Endothelial cell (in vitro differentiated cells): ENCODE measurements at regions not wholly inside any gene's neighbourhood (a gene's known extent, or its start where the extent isn't known, plus 50 kb on each side); places are given as distances from the start of the nearest gene placed in this dataset.

ENCODE experiments used
- DNase-seq: peaks from one replicate; pipeline ENCODE4 v3.0.0; 2021; ENCODE audit warnings: low spot score
- H3K27ac Mint-ChIP-seq: one replicate; pipeline ENCODE4 v1.8.0; 2021; ENCODE audit warnings: mixed read lengths, inconsistent platforms; ENCODE audit not compliant: unreplicated experiment
- H3K27me3 Mint-ChIP-seq: one replicate; pipeline ENCODE4 v1.8.0; 2021; ENCODE audit warnings: mild to moderate bottlenecking, moderate library complexity, mixed read lengths, inconsistent platforms; ENCODE audit not compliant: unreplicated experiment
- H3K36me3 Mint-ChIP-seq: one replicate; pipeline ENCODE4 v1.8.0; 2021; ENCODE audit warnings: mild to moderate bottlenecking, low read depth, mixed read lengths, inconsistent platforms; ENCODE audit not compliant: unreplicated experiment
- H3K4me1 Mint-ChIP-seq: one replicate; pipeline ENCODE4 v1.8.0; 2021; ENCODE audit warnings: mild to moderate bottlenecking, mixed read lengths, inconsistent platforms; ENCODE audit not compliant: unreplicated experiment
- H3K4me3 Mint-ChIP-seq: one replicate; pipeline ENCODE4 v1.8.0; 2021; ENCODE audit warnings: mild to moderate bottlenecking, mixed read lengths, inconsistent platforms; ENCODE audit not compliant: unreplicated experiment
- H3K9me3 Mint-ChIP-seq: one replicate; pipeline ENCODE4 v1.8.0; 2021; ENCODE audit warnings: mixed read lengths, inconsistent platforms; ENCODE audit not compliant: unreplicated experiment
- TF ChIP-seq, protein P1 (sequence below): fragments of 200-600 bp; sonication (generic); IDR thresholded peaks from one replicate; pipeline ENCODE4 v1.5.0; 2021; ENCODE audit warnings: antibody characterized with exemption; ENCODE audit not compliant: unreplicated experiment

DNA sequence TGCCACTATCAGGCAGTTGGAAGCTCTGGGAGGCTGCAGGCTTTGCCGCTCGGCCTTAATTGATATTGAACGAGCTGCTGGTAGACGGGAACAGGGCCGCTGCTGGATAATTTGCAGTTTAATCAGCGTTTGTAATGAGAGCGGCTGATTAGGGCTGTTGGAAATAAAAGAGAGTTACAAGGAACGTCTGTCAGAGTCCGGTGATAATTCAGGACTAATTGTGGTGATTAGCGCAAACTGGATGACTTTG, 68.2 kb upstream of the TBCA start:
- peaks cover 18% of the 10 kb centered on the region for H3K4me1 Mint-ChIP-seq
- no peak for DNase-seq
- H3K9me3 Mint-ChIP-seq: no peaks in the 10 kb centered on the region
- no peak overlapping the region for H3K27ac Mint-ChIP-seq
- no peaks in the 10 kb centered on the region for H3K36me3 Mint-ChIP-seq
- H3K4me3 Mint-ChIP-seq: peak overlapping the region; percentile 79
- TF ChIP-seq, protein P1, sequence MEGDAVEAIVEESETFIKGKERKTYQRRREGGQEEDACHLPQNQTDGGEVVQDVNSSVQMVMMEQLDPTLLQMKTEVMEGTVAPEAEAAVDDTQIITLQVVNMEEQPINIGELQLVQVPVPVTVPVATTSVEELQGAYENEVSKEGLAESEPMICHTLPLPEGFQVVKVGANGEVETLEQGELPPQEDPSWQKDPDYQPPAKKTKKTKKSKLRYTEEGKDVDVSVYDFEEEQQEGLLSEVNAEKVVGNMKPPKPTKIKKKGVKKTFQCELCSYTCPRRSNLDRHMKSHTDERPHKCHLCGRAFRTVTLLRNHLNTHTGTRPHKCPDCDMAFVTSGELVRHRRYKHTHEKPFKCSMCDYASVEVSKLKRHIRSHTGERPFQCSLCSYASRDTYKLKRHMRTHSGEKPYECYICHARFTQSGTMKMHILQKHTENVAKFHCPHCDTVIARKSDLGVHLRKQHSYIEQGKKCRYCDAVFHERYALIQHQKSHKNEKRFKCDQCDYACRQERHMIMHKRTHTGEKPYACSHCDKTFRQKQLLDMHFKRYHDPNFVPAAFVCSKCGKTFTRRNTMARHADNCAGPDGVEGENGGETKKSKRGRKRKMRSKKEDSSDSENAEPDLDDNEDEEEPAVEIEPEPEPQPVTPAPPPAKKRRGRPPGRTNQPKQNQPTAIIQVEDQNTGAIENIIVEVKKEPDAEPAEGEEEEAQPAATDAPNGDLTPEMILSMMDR: no peak
- H3K27me3 Mint-ChIP-seq: peaks cover 24% of the 10 kb centered on the region

DNA sequence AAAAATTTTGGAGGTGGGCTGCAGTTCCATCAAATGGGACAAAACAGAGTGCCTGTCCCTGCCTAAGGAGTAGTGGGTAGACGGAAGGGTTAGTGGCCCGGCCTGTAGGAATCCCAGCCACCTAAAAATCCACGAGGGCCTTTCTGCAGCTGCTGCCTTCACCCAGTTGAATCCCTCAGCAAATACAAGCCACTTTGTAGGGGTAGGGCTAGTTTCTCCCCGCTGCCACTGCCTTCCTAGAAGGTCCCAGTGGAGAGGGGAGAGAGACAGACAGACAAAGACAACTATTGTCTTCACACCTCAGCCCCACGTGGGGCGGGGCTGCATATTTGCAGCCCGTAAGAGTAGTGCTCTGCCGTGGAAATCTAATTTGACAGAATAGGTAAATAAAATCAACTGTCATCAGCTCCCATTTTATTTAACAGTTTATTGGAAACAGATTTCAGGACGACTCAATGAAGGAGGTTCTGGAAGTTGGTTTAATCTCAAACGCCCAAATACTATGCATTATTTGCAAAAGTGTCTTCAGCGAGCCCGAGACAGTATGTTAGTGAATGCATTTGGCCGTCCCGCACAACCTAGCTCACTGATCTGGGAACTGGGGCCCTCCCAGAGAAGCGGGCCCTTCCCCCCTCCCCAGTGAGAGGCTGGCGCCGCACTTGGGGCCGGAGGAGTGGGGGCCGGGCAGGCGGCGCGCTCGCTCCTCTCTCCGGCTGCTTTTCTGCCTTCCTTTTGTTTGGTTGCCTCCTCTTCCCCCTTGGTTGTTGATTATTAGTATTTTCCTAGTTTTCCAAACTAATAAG, 67.6 kb upstream of the TBCA start:
- TF ChIP-seq, protein P1: no peak
- Mint-ChIP-seq H3K27me3 (peaks cover 24% of the 10 kb centered on the region), H3K4me3 (peak overlapping the region; percentile 79), H3K36me3 (no peaks in the 10 kb centered on the region), H3K27ac (no peak overlapping the region), H3K9me3 (no peaks in the 10 kb centered on the region), H3K4me1 (peaks cover 21% of the 10 kb centered on the region)
- DNase-seq: no peak

DNA sequence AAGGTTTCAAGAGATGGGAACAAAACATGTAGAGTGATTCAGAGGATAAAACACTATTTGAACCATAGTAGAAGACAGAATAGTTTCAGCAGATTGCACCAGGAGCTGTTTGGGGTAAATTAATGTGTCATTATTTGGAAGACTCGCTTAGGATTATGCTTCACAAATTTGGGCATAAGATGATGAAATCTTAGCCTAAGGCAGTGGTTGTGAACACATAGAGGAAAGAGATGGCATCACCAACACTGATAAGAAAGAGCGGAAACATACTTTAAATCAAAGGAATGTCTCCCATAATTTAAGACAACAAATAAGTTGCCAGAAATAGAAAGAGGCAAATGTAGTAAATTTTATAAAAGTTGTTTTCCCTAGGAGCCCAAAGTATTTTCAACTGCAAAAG, 66.1 kb upstream of the TBCA start:
- no peaks in the 10 kb centered on the region for H3K9me3 Mint-ChIP-seq
- H3K27me3 Mint-ChIP-seq: peaks cover 18% of the 10 kb centered on the region
- DNase-seq: no peak
- TF ChIP-seq, protein P1: no peak
- H3K27ac Mint-ChIP-seq: no peak overlapping the region
- H3K36me3 Mint-ChIP-seq: no peaks in the 10 kb centered on the region
- no peak overlapping the region for H3K4me3 Mint-ChIP-seq
- peaks cover 22% of the 10 kb centered on the region for H3K4me1 Mint-ChIP-seq

DNA sequence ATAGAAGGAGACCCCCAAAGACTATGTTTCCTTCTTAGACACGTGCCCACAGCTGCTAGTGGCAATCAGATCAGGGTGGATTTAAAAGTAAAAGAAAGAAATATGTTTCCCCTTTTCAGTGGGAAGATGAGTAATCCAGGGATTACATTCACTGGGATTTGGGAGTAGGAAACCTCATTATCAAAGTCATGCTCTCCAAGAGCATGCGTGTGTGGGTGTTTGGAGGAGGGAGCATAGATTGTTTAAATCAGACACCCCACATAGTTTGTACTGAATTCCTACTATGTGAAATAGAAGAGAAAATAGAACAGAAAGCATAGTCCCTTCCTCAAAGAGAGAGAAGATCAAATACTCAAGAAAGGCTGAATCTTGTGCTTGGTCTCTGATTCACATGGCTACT, 65.5 kb upstream of the TBCA start:
- TF ChIP-seq, protein P1: no peak
- no peaks in the 10 kb centered on the region for H3K9me3 Mint-ChIP-seq
- peaks cover 16% of the 10 kb centered on the region for H3K4me1 Mint-ChIP-seq
- no peak overlapping the region for H3K4me3 Mint-ChIP-seq
- no peaks in the 10 kb centered on the region for H3K36me3 Mint-ChIP-seq
- no peak for DNase-seq
- no peak overlapping the region for H3K27ac Mint-ChIP-seq
- peaks cover 16% of the 10 kb centered on the region for H3K27me3 Mint-ChIP-seq

DNA sequence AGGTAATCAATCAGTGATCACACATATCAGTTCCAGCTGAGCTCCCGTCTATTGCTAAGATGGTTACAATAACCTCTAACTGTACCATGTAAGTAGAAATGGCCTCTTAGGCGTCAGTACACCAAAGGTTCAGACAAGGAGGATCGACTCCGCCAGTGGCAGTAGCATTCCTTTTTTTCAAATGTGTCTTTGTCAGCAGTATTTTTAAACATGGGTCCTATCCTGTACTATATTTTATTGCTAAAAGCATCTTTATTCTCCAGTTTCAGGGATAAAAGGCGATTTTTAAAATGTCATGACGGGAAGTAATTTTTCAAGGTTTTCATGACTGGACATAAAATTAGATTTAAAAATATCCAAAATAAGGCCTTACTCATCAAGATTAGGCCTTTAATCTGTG, 64.8 kb upstream of the TBCA start:
- H3K4me1 Mint-ChIP-seq: peaks cover 12% of the 10 kb centered on the region
- H3K36me3 Mint-ChIP-seq: no peaks in the 10 kb centered on the region
- H3K4me3 Mint-ChIP-seq: no peak overlapping the region
- DNase-seq: no peak
- no peaks in the 10 kb centered on the region for H3K9me3 Mint-ChIP-seq
- TF ChIP-seq, protein P1: no peak
- no peak overlapping the region for H3K27ac Mint-ChIP-seq
- H3K27me3 Mint-ChIP-seq: peaks cover 11% of the 10 kb centered on the region
